ENCODE measurements at regions not wholly inside any gene's neighbourhood (a gene's known extent, or its start where the extent isn't known, plus 50 kb on each side); places are given as distances from the start of the nearest gene placed in this dataset.

GRCh38 chr12:89834676-89835075, 126.0 kb upstream of the ATP2B1 start:
- H3K9ac ChIP-seq (replicated peaks; ENCODE audit: extremely low read depth, insufficient read depth, low read length): no peak overlapping the region
- ChIA-PET POLR2A (no interaction called here), CTCF (no interaction called here)
- FAIRE-seq (peak; percentile 26), DNase-seq (ENCODE audit: low read depth, low spot score) (no peak)
- no peak overlapping the region for H2AFZ ChIP-seq (ENCODE audit: low read depth, low read length)
- H3K79me2 ChIP-seq (ENCODE audit: control insufficient read depth, insufficient read depth, low read length): no peaks in the 10 kb centered on the region
- no peaks in the 10 kb centered on the region for H3K9me3 ChIP-seq (replicated peaks; ENCODE audit: control insufficient read depth, insufficient read depth, low read length)
- H3K36me3 ChIP-seq (ENCODE audit: control insufficient read depth in 2 of 2, extremely low read depth in 1 of 2, insufficient read depth in 2 of 2, low read length in 2 of 2): no peaks in the 10 kb centered on the region
- no peaks in the 10 kb centered on the region for H3K9me1 ChIP-seq (replicated peaks; ENCODE audit: control insufficient read depth, extremely low read depth, insufficient read depth, low read length)
- TF ChIP-seq JUN (IDR thresholded peaks at IDR 0.05; ENCODE audit: borderline replicate concordance, insufficient read depth, insufficient read length, low read depth) (no peak), POLR2AphosphoS5 (IDR thresholded peaks at IDR 0.05; ENCODE audit: insufficient read depth, low read depth, low read length) (no peak), FOS (IDR thresholded peaks at IDR 0.05; ENCODE audit: borderline replicate concordance, insufficient read depth, low read length) (no peak), MYC (IDR thresholded peaks at IDR 0.05; ENCODE audit: low read depth, low read length) (no peak), POLR2A (IDR thresholded peaks at IDR 0.05; ENCODE audit: low read depth, low read length) (no peak), EZH2 (IDR thresholded peaks at IDR 0.05; ENCODE audit: borderline replicate concordance, low read depth, low read length, severe bottlenecking) (no peak), GATA2 (IDR thresholded peaks at IDR 0.05; ENCODE audit: insufficient read depth, insufficient read length, low read depth, low read length) (no peak), MAX (IDR thresholded peaks at IDR 0.05; ENCODE audit: insufficient read depth, insufficient read length) (no peak)
- TF ChIP-seq, protein P1, sequence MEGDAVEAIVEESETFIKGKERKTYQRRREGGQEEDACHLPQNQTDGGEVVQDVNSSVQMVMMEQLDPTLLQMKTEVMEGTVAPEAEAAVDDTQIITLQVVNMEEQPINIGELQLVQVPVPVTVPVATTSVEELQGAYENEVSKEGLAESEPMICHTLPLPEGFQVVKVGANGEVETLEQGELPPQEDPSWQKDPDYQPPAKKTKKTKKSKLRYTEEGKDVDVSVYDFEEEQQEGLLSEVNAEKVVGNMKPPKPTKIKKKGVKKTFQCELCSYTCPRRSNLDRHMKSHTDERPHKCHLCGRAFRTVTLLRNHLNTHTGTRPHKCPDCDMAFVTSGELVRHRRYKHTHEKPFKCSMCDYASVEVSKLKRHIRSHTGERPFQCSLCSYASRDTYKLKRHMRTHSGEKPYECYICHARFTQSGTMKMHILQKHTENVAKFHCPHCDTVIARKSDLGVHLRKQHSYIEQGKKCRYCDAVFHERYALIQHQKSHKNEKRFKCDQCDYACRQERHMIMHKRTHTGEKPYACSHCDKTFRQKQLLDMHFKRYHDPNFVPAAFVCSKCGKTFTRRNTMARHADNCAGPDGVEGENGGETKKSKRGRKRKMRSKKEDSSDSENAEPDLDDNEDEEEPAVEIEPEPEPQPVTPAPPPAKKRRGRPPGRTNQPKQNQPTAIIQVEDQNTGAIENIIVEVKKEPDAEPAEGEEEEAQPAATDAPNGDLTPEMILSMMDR (IDR thresholded peaks at IDR 0.05; ENCODE audit: extremely low read depth in 1 of 2, insufficient read depth in 1 of 2, low read depth in 1 of 2, low read length in 2 of 2): no peak
- H3K4me1 ChIP-seq (ENCODE audit: control insufficient read depth, extremely low read depth, insufficient read depth, low read length): no peaks in the 10 kb centered on the region
- H3K4me2 ChIP-seq (ENCODE audit: insufficient read depth, low read length): no peak overlapping the region
- no TSS peak for BruUV-seq (replicated peaks)
- no peaks in the 10 kb centered on the region for H3K27me3 ChIP-seq (ENCODE audit: control insufficient read depth in 2 of 2, insufficient read depth in 2 of 2, low read length in 2 of 2)
- no peak overlapping the region for H3K27ac ChIP-seq (ENCODE audit: insufficient read depth, low read depth, low read length)
- dilution Hi-C loops (cut with MboI; ENCODE audit: extremely low pct_ligation_motif_present, low sequenced_read_pairs) (no loop called here), intact Hi-C loops (cut with micrococcal nuclease) (no loop called here)
- no peak overlapping the region for H3K4me3 ChIP-seq (replicated peaks in 1 of 3; ENCODE audit: insufficient read depth in 1 of 3, low read depth in 1 of 3, low read length in 3 of 3)
- H4K20me1 ChIP-seq (replicated peaks; ENCODE audit: control insufficient read depth, extremely low read depth, insufficient read depth, low read length): no peaks in the 10 kb centered on the region
